ENCODE measurements at regions not wholly inside any gene's neighbourhood (a gene's known extent, or its start where the extent isn't known, plus 50 kb on each side); places are given as distances from the start of the nearest gene placed in this dataset.

- H3F3A ChIP-seq (ENCODE audit: insufficient read depth, low read length, poor library complexity, severe bottlenecking), result no peaks in the 10 kb centered on the region
- TF ChIP-seq POLR2AphosphoS5 (IDR thresholded peaks at IDR 0.05) (no peak), MXI1 (conservative IDR thresholded peaks at IDR 0.05; ENCODE audit: poor library complexity, severe bottlenecking) (no peak)
- H3K9me2 ChIP-seq (ENCODE audit: insufficient read depth, low read length), result no peaks in the 10 kb centered on the region
- no peaks in the 10 kb centered on the region for H3K9me3 ChIP-seq (ENCODE audit: low read length)
- H3K27me3 ChIP-seq (ENCODE audit: insufficient read depth, low read depth, low read length), result no peaks in the 10 kb centered on the region
- no peaks in the 10 kb centered on the region for H4K20me1 ChIP-seq (ENCODE audit: insufficient read depth)
- no peak overlapping the region for H3K4me3 ChIP-seq (ENCODE audit: low read length)
- no peak overlapping the region for H2AFZ ChIP-seq (ENCODE audit: low read depth, low read length)
- H3K27ac ChIP-seq (ENCODE audit: low read length), result no peak overlapping the region
- H3K79me2 ChIP-seq (replicated peaks; ENCODE audit: insufficient read depth, low read length), result no peaks in the 10 kb centered on the region
- no peaks in the 10 kb centered on the region for H3K36me3 ChIP-seq (ENCODE audit: insufficient read depth, low read length)
- no peak overlapping the region for H3K4me2 ChIP-seq (ENCODE audit: low read length)
- H3K9ac ChIP-seq (ENCODE audit: low read length), result no peak overlapping the region
Measured at GRCh38 chr2:139891636-139892035, 1111.4 kb upstream of the NXPH2 start.

- Histone ChIP-seq H3K27ac (ENCODE audit: low read length) (no peak overlapping the region), H3K27me3 (ENCODE audit: insufficient read depth, low read depth, low read length) (no peaks in the 10 kb centered on the region), H3K36me3 (ENCODE audit: insufficient read depth, low read length) (no peaks in the 10 kb centered on the region), H4K20me1 (ENCODE audit: insufficient read depth) (no peaks in the 10 kb centered on the region), H3K9ac (ENCODE audit: low read length) (no peak overlapping the region), H3K9me3 (ENCODE audit: low read length) (no peaks in the 10 kb centered on the region), H3K4me3 (ENCODE audit: low read length) (no peak overlapping the region), H2AFZ (ENCODE audit: low read depth, low read length) (no peak overlapping the region), H3F3A (ENCODE audit: insufficient read depth, low read length, poor library complexity, severe bottlenecking) (no peaks in the 10 kb centered on the region), H3K9me2 (ENCODE audit: insufficient read depth, low read length) (no peaks in the 10 kb centered on the region), H3K4me2 (ENCODE audit: low read length) (no peak overlapping the region), H3K79me2 (replicated peaks; ENCODE audit: insufficient read depth, low read length) (no peaks in the 10 kb centered on the region)
- no peak for TF ChIP-seq POLR2AphosphoS5 (IDR thresholded peaks at IDR 0.05)
- TF ChIP-seq REST (IDR thresholded peaks at IDR 0.05; ENCODE audit: borderline replicate concordance), result no peak
- no peak for TF ChIP-seq TAF1 (IDR thresholded peaks at IDR 0.05; ENCODE audit: low read depth)
- TF ChIP-seq MXI1 (conservative IDR thresholded peaks at IDR 0.05; ENCODE audit: poor library complexity, severe bottlenecking), result no peak
- no peak for TF ChIP-seq EP300 (conservative IDR thresholded peaks at IDR 0.05; ENCODE audit: poor library complexity, severe bottlenecking)
- TF ChIP-seq SMC3 (conservative IDR thresholded peaks at IDR 0.05; ENCODE audit: poor library complexity), result no peak
- TF ChIP-seq RAD21 (conservative IDR thresholded peaks at IDR 0.05), result no peak
Measured at GRCh38 chr2:139885921-139886498, 1105.8 kb upstream of the NXPH2 start.

GRCh38 chr2:139876964-139877363 lies 1096.8 kb upstream of the NXPH2 start:
- Histone ChIP-seq H3K27me3 (ENCODE audit: insufficient read depth, low read depth, low read length) (no peaks in the 10 kb centered on the region), H3K4me2 (ENCODE audit: low read length) (no peak overlapping the region), H3K27ac (ENCODE audit: low read length) (no peak overlapping the region), H3K36me3 (ENCODE audit: insufficient read depth, low read length) (no peaks in the 10 kb centered on the region), H3K9ac (ENCODE audit: low read length) (no peak overlapping the region), H4K20me1 (ENCODE audit: insufficient read depth) (no peaks in the 10 kb centered on the region), H3K4me3 (ENCODE audit: low read length) (no peak overlapping the region), H2AFZ (ENCODE audit: low read depth, low read length) (no peak overlapping the region), H3K79me2 (replicated peaks; ENCODE audit: insufficient read depth, low read length) (no peaks in the 10 kb centered on the region), H3K9me2 (ENCODE audit: insufficient read depth, low read length) (no peaks in the 10 kb centered on the region), H3K9me3 (ENCODE audit: low read length) (no peaks in the 10 kb centered on the region), H3F3A (ENCODE audit: insufficient read depth, low read length, poor library complexity, severe bottlenecking) (no peaks in the 10 kb centered on the region)
- TF ChIP-seq REST (IDR thresholded peaks at IDR 0.05; ENCODE audit: borderline replicate concordance) (no peak), SMC3 (conservative IDR thresholded peaks at IDR 0.05; ENCODE audit: poor library complexity) (no peak), EZH2 (IDR thresholded peaks at IDR 0.05; ENCODE audit: borderline replicate concordance, insufficient read depth, low read length, poor library complexity, severe bottlenecking) (no peak), MXI1 (conservative IDR thresholded peaks at IDR 0.05; ENCODE audit: poor library complexity, severe bottlenecking) (no peak), EP300 (conservative IDR thresholded peaks at IDR 0.05; ENCODE audit: poor library complexity, severe bottlenecking) (no peak), RAD21 (conservative IDR thresholded peaks at IDR 0.05) (no peak), POLR2AphosphoS5 (IDR thresholded peaks at IDR 0.05) (no peak), TAF1 (IDR thresholded peaks at IDR 0.05; ENCODE audit: low read depth) (no peak), CTCF (IDR thresholded peaks at IDR 0.05; ENCODE audit: poor library complexity, severe bottlenecking) (no peak)
